Fibroblast of skin of right quadriceps (primary cell): ENCODE measurements at regions not wholly inside any gene's neighbourhood (a gene's known extent, or its start where the extent isn't known, plus 50 kb on each side); places are given as distances from the start of the nearest gene placed in this dataset.
"Not testable (repeated sequence)": the region's sequence is repeated elsewhere in the genome, so short reads cannot be mapped to it uniquely, and the experiment has no call there.

Source experiments
- DNase-seq: peaks from one replicate; pipeline ENCODE4 v3.0.0-alpha.2; 2013

- not testable (repeated sequence) for DNase-seq
These were observed 4157.8 kb upstream of the TPTE start for GRCh38 chr21:6363591-6363990.

- DNase-seq = peak; percentile 9
These were observed 4152.6 kb upstream of the TPTE start for GRCh38 chr21:6368824-6369223.

- DNase-seq = peak; percentile 64
These were observed 4148.1 kb upstream of the TPTE start for GRCh38 chr21:6373253-6373652.

GRCh38 chr21:6374232-6374631 lies 4147.2 kb upstream of the TPTE start:
- DNase-seq = peak; percentile 0

GRCh38 chr21:6374926-6375325 lies 4146.5 kb upstream of the TPTE start:
- peak; percentile 0 for DNase-seq

GRCh38 chr21:6375776-6376175 lies 4145.6 kb upstream of the TPTE start:
- not testable (repeated sequence) for DNase-seq

- not testable (repeated sequence) for DNase-seq
These were observed 4144.9 kb upstream of the TPTE start for GRCh38 chr21:6376321-6377070.
